CD4-positive, alpha-beta T cell treated with Interleukin-6 at 100 ng/mL for 8 hours (primary cell): ENCODE measurements at regions not wholly inside any gene's neighbourhood (a gene's known extent, or its start where the extent isn't known, plus 50 kb on each side); places are given as distances from the start of the nearest gene placed in this dataset.
"Not testable (repeated sequence)": the region's sequence is repeated elsewhere in the genome, so short reads cannot be mapped to it uniquely, and the experiment has no call there.

Experiments used
- DNase-seq: peaks from one replicate; pipeline ENCODE4 v3.0.0-alpha.2; 2020; ENCODE audit warnings: mixed read lengths, low spot score

DNA sequence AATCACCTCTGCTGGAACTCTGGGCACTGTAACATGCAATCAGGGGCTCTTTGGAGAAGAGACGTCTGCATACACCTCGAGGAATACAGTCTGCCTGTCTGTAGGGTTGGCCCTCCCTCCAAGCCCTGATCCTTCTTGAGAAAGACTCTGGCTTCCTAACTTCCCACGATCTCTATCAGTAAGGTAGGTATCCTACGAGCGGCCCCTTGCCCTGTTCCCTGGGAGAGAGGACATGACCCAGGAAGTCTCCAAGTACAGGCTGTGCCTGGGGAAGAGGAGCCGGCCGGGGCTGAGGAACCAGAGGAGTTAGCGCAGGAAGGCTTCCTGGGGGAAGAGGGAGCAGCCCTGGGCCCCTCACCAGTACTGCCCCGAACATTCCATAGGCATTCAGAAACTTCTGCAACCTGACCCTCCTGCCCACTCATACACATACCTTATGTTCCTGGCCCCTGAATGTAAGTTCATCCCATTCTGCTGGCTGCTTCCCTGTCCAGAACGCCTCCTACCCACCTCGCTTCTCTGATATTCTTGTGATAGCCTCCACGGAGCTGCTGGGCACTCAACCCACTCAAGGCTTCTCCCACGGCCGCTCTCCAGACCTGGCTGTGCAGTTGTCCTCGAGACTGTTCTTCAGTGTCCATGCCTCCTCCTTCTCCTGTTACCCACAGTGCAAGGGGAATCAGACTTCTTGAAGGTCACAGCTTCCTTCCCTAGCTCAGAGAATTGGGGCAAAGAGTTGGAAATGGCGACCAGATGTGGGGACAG, 116.1 kb downstream of the CYP26B1 start:
- no peak for DNase-seq

- DNase-seq, result no peak
These were observed 118.7 kb downstream of the CYP26B1 start for GRCh38 chr2:72028996-72029395.

- DNase-seq, result no peak
These were observed 119.2 kb downstream of the CYP26B1 start for GRCh38 chr2:72028351-72028995.

- DNase-seq, result no peak
These were observed 120.1 kb downstream of the CYP26B1 start for GRCh38 chr2:72027426-72028161.

DNA sequence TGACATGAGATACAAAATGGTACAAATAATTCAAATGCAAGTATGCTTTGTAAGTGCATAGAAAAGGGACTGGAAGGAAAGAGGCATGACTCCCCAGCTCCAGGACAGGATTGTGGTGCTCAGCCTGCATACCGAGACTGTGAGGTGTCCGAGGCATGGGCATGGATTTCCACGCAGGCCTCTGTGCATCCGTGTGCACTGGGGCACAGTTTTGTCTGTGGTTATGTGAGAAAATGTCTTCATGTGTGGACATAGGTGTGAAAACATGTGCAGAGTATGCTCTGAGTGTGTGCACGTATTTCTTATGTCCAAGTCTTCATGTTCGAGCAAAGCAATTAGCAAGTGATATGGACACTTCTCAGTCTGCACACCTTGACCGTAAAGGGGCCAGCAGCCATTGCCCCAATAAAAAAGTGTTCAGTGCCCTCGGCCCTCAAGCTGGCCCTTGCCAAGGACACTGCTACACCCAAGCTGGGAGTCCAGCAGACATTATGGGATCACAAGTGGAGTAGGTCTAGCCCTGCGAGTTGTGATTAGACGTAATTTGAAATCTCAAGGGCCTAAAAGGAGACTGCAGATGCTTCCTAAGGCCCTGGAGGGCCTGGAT, 120.7 kb downstream of the CYP26B1 start:
- DNase-seq, result no peak

DNA sequence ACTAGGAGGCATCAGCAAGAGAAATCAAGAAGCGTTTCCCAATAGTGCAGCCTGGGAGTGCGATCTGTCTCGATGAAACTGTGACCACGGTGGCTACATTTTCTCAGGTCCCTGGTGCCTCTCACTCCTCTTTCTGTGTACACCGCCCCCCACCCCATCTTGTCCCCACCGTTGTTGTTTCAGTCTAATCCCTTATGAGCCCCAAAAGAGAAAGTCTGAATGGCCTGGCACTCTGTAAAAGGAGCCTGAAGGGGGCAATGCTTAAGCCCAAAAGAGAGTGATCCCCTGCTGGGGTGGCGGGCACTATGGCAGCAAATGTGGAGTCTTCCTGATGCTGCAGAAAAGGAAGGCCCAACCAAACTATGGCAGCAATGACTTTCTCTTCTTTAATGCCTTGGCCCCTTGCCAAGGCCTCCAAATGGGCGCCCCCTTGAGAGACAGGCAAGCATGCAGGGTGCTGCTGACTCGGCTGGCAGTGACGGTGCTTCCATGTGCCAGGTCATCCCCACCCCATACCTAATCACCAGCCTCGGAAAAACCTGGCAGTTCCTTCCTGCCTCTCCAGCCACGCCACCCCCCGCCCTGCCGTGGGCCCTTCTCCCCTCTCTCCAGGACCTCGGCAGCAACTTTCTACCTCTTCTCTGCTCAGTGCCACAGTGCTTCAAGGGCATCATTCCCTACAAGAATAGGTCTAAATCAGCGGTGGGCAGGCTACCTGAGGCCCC, 123.0 kb downstream of the CYP26B1 start:
- DNase-seq, result no peak

DNA sequence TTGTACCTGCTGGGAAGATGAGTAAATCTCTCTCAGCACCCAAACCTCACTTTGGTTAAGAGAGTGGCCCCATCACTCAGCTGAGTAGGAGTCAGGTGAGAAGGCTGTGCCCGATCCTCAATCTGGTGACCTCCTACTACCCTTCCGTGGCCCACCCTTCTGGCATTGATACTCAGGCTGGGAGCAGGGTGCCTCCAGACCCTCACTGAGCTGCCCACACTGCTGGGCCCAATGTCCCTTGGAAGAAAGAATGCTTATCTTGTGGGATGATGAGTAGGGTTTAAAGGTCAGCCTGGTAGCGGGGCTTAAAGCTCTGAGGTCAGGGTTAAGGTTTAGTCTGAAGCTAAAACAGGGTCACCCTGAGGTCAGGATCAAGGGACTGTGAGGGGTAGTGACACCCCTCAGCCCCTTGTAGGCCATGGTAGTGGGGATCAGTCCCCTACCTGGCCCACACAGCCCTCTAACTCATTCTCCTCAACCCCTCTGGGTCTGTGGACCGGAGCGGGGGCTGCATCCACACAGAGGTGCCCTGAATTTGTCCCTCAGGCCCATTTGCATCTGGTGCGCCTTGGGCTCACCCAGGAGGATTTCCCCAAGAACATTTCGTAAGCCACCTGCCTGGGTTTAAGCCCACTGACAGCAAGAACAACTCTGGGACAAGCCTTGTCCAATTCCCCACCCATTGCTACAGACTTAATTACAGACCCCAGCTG, 123.8 kb downstream of the CYP26B1 start:
- DNase-seq, result no peak

GRCh38 chr2:72021371-72021770, 126.3 kb downstream of the CYP26B1 start:
- DNase-seq, result not testable (repeated sequence)

DNA sequence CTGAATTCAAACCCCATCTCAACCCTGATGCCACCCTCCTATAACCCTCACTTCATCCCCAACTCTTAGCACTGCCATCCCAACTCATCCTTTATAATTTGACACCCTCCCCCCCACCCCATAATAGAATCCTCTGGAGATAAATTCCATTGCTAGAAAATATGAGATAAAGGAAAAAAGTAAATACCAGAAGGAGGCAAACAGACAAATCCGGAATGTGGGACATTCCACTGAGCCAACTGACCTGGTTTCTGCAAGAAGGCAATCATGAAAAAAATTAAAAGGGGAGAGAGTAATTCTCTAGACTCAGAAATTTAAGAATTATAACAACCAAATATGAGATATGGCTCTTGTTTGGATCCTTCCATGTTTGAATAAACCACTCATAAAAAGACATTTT, 132.4 kb downstream of the CYP26B1 start:
- DNase-seq, result no peak

DNA sequence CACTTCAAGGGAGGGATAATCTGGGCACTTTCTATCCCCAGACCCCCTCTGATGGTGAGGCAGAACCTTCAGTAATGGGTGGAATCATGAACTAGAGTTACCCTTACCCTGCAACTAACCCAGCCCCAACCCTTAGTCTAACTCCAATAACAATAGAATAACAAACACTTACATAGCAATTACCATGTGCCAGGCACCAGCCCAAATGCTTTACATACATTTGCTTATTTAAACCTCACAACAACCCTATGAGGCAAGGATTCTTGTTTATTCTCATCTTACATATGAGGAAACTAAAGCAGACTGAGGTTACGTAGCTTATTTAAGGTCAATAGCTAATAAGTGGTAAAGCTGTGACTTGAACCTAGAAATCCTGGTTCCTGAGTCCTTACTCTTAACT, 132.8 kb downstream of the CYP26B1 start:
- DNase-seq, result no peak

DNA sequence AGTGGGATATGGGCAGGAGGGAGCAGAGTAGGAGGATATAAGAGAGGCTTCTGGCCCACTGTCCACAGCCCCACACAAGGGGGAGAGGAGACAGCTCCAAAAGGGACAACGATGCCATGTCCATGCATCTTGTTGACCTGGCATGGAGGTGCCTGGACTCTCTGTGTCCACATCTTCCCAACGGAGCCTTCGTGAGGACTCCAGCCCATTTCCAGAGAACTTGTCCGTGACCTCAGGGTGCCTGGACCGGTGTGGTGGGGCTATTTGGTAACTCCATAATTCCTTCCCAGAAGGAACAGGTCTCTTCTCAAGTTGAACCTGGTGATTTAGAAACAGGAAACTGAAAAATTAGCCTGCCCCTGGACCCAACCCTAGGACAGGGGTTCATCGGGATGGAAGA, 133.9 kb downstream of the CYP26B1 start:
- DNase-seq, result no peak

- no peak for DNase-seq
These were observed 134.6 kb downstream of the CYP26B1 start for GRCh38 chr2:72012886-72013574.

- DNase-seq, result no peak
These were observed 135.9 kb downstream of the CYP26B1 start for GRCh38 chr2:72011791-72012190.

GRCh38 chr2:72011370-72011689, 136.3 kb downstream of the CYP26B1 start:
- no peak for DNase-seq

- no peak for DNase-seq
These were observed 136.9 kb downstream of the CYP26B1 start for GRCh38 chr2:72010647-72011369.

- no peak for DNase-seq
These were observed 139.1 kb downstream of the CYP26B1 start for GRCh38 chr2:72008608-72009007.

DNA sequence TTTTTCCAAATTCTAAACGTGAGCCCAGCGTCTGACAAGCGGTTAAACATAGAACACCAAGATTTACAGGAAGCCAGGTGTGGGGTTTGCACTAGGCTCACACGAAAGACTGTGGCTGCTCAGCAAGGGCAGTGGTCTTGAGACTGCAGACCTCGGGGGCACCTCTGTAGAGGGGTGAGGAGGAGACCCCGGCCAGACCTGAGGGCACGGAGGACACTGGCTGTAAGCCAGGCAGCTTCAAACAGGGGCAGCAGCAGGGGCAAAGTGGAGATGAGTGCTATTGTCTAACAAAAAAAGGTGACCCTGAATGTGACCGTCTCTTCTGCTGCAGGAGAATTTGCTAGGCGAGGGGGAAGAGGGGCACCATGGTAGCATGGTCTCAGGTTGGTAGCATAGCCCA, 140.3 kb downstream of the CYP26B1 start:
- no peak for DNase-seq

DNA sequence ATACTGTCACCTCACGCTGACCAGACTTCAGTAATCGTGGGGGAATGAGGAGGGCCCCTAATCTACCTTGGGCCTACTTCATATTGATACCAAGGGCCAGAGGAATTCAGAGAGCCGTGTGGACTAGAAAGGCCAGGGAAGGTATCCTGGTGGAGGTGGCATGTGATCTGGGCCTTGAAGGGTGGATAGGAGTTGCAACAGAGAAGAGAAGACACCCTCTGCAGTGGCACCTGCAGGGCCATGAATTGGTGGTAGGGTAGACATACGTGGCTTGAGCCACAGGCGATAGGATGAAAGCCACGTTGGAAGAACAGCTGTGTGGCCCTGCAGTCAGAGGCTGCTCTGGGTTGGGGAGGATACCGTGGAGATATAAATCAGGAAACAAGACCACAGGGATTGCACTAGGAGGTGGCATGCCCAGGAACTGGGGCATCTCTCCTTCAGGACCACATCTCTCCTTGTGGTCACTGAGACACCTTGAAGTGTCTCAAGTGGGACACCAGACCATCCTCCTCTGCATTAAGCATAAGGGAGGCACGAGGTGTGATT, 141.4 kb downstream of the CYP26B1 start:
- no peak for DNase-seq

DNA sequence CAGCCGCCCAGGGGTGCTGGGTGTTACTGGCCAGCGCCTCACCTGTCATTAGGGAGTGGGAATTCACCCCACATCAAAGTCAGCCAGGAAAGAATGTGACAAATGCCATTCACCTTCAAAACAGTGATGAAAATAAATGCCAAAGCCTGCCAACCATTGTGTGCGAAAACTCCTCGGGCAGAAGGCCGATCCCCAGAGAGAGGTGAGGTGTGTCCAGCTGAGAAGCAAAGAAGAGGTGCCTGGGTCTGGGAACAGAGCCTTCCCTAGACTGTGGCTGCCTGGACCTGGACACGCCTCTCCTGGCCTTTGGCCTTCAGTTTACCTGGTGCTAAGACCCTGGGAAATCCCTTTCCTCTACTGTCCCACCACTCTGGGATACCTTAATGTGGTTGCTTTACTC, 142.7 kb downstream of the CYP26B1 start:
- DNase-seq, result no peak
